Osteocyte (in vitro differentiated cells): ENCODE measurements at regions not wholly inside any gene's neighbourhood (a gene's known extent, or its start where the extent isn't known, plus 50 kb on each side); places are given as distances from the start of the nearest gene placed in this dataset.

Source experiments
- DNase-seq: peaks from one replicate; pipeline ENCODE4 v3.0.0; 2021; ENCODE audit warnings: mixed read lengths; ENCODE audit not compliant: unreplicated experiment; ENCODE audit errors: extremely low spot score
- H3K27ac Mint-ChIP-seq: one replicate; pipeline ENCODE4 v1.8.0; 2021; ENCODE audit warnings: mild to moderate bottlenecking, mixed read lengths; ENCODE audit not compliant: unreplicated experiment
- H3K27me3 Mint-ChIP-seq: one replicate; pipeline ENCODE4 v1.8.0; 2021; ENCODE audit warnings: mixed read lengths; ENCODE audit not compliant: unreplicated experiment
- H3K36me3 Mint-ChIP-seq: one replicate; pipeline ENCODE4 v1.8.0; 2021; ENCODE audit warnings: mixed read lengths; ENCODE audit not compliant: unreplicated experiment
- H3K4me1 Mint-ChIP-seq: one replicate; pipeline ENCODE4 v1.8.0; 2021; ENCODE audit warnings: mixed read lengths; ENCODE audit not compliant: unreplicated experiment
- H3K4me3 Mint-ChIP-seq: one replicate; pipeline ENCODE4 v1.8.0; 2021; ENCODE audit warnings: mild to moderate bottlenecking, moderate library complexity, mixed read lengths; ENCODE audit not compliant: unreplicated experiment
- H3K9me3 Mint-ChIP-seq: one replicate; pipeline ENCODE4 v1.8.0; 2021; ENCODE audit warnings: mixed read lengths; ENCODE audit not compliant: unreplicated experiment
- TF ChIP-seq, protein P1 (sequence below): fragments of 200-600 bp; sonication (generic); IDR thresholded peaks from 2 replicates; pipeline ENCODE4 v1.5.0; 2021; ENCODE audit warnings: antibody characterized with exemption, mild to moderate bottlenecking, moderate library complexity

- Mint-ChIP-seq H3K9me3 (peaks cover 6% of the 10 kb centered on the region), H3K27ac (no peak overlapping the region), H3K4me3 (no peak overlapping the region), H3K4me1 (no peaks in the 10 kb centered on the region), H3K27me3 (peaks cover 4% of the 10 kb centered on the region), H3K36me3 (no peaks in the 10 kb centered on the region)
- no peak for DNase-seq
- TF ChIP-seq, protein P1, sequence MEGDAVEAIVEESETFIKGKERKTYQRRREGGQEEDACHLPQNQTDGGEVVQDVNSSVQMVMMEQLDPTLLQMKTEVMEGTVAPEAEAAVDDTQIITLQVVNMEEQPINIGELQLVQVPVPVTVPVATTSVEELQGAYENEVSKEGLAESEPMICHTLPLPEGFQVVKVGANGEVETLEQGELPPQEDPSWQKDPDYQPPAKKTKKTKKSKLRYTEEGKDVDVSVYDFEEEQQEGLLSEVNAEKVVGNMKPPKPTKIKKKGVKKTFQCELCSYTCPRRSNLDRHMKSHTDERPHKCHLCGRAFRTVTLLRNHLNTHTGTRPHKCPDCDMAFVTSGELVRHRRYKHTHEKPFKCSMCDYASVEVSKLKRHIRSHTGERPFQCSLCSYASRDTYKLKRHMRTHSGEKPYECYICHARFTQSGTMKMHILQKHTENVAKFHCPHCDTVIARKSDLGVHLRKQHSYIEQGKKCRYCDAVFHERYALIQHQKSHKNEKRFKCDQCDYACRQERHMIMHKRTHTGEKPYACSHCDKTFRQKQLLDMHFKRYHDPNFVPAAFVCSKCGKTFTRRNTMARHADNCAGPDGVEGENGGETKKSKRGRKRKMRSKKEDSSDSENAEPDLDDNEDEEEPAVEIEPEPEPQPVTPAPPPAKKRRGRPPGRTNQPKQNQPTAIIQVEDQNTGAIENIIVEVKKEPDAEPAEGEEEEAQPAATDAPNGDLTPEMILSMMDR: no peak
Observed at GRCh38 chr18:73728657-73729056, 419.0 kb downstream of the FBXO15 start.

DNA sequence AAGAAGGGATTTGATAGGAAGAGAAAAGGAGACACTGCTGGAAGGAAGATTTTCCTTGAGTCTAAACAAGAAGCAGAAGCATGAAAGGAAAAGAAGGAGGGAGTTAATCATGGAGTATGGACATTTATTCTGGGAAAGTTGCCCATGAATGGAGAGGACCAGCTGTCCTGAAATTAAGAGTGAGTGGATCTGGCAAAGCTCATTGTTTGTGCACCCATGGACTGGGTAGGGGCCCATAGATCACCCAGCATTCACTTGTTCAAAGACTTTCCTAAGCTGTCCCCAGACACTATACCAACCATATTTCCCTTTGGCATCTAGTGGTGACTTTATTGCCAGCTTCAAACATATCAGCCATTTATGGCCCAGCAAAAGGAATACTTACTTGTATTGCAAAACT, 422.7 kb downstream of the FBXO15 start:
- H3K4me1 Mint-ChIP-seq: no peaks in the 10 kb centered on the region
- no peak overlapping the region for H3K27ac Mint-ChIP-seq
- DNase-seq: no peak
- H3K9me3 Mint-ChIP-seq: peaks cover 2% of the 10 kb centered on the region
- no peaks in the 10 kb centered on the region for H3K27me3 Mint-ChIP-seq
- no peaks in the 10 kb centered on the region for H3K36me3 Mint-ChIP-seq
- H3K4me3 Mint-ChIP-seq: no peak overlapping the region
- TF ChIP-seq, protein P1: no peak

DNA sequence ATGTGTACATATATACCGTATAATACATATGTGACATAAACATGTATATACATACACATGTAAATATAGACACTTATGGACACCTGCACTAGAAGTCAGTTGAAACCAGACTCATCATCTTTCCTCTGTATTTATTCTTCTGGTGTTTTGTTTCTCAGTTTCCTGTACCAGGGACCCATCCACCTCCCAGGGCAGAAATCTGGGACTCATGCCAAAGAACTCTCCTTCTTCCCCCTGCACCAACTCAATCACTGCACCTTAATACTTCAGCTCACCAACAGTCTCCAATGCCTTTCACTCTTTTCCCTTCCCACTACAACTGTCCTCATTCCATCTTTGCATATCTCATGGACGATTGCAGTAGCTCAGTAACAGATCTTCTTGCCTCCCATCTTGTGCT, 428.0 kb downstream of the FBXO15 start:
- H3K27me3 Mint-ChIP-seq: no peaks in the 10 kb centered on the region
- H3K27ac Mint-ChIP-seq: no peak overlapping the region
- H3K9me3 Mint-ChIP-seq: peaks cover 11% of the 10 kb centered on the region

GRCh38 chr18:73717570-73717969, 430.1 kb downstream of the FBXO15 start:
- no peaks in the 10 kb centered on the region for H3K27me3 Mint-ChIP-seq
- H3K4me1 Mint-ChIP-seq: peaks cover 16% of the 10 kb centered on the region
- no peak for DNase-seq
- peaks cover 11% of the 10 kb centered on the region for H3K9me3 Mint-ChIP-seq
- peaks cover 2% of the 10 kb centered on the region for H3K36me3 Mint-ChIP-seq
- peak overlapping the region; percentile 73 for H3K27ac Mint-ChIP-seq
- H3K4me3 Mint-ChIP-seq: no peak overlapping the region
- TF ChIP-seq, protein P1: no peak

More for the DNA sequence above, 428.0 kb downstream of the FBXO15 start:
- TF ChIP-seq, protein P1: no peak
- H3K4me1 Mint-ChIP-seq: peaks cover 12% of the 10 kb centered on the region
- H3K4me3 Mint-ChIP-seq: no peak overlapping the region
- peaks cover 2% of the 10 kb centered on the region for H3K36me3 Mint-ChIP-seq
- no peak for DNase-seq

GRCh38 chr18:73715210-73715670, 432.4 kb downstream of the FBXO15 start:
- DNase-seq: no peak
- Mint-ChIP-seq H3K4me3 (no peak overlapping the region), H3K27ac (no peak overlapping the region), H3K36me3 (peaks cover 2% of the 10 kb centered on the region), H3K27me3 (no peaks in the 10 kb centered on the region), H3K4me1 (peaks cover 22% of the 10 kb centered on the region), H3K9me3 (peaks cover 11% of the 10 kb centered on the region)
- TF ChIP-seq, protein P1: no peak
